Mucosa of descending colon (tissue), 3 donors: ENCODE measurements at regions not wholly inside any gene's neighbourhood (a gene's known extent, or its start where the extent isn't known, plus 50 kb on each side); places are given as distances from the start of the nearest gene placed in this dataset.

ENCODE experiments used
- ATAC-seq: fragments of 200-7000 bp; cut with Tn5 transposase; one replicate; pipeline ENCODE4 v1.9.1; 2020; ENCODE audit warnings: mild to moderate bottlenecking, moderate library complexity
- DNase-seq, 3 donors: peaks; one replicate each; pipeline ENCODE4 v3.0.0-alpha.2; 2020
- H3K36me3 ChIP-seq: fragments of 200-600 bp; one replicate; pipeline ENCODE4 v1.8.0; 2021; ENCODE audit warnings: low read depth, mild to moderate bottlenecking
- H3K4me1 ChIP-seq: fragments of 200-600 bp; one replicate; pipeline ENCODE4 v1.8.0; 2021; ENCODE audit warnings: low read depth, mild to moderate bottlenecking
- H3K4me3 ChIP-seq: fragments of 200-600 bp; one replicate; pipeline ENCODE4 v1.8.0; 2021; ENCODE audit warnings: mild to moderate bottlenecking
- H3K9me3 ChIP-seq: fragments of 200-600 bp; one replicate; pipeline ENCODE4 v1.8.0; 2021; ENCODE audit warnings: mild to moderate bottlenecking
- intact Hi-C, 2 donors: fragments of 100-400 bp; cut with DNase I in 1 of 2; cut with micrococcal nuclease in 1 of 2; formaldehyde crosslinking; loops; one replicate each; pipeline versions ENCODE4 v1.11.0 to v1.11.1; 2022; cut with DNase I, micrococcal nuclease
- TF ChIP-seq, protein P1 (sequence below): fragments of 200-600 bp; IDR thresholded peaks from one replicate; pipeline ENCODE4 v1.8.0; 2022; ENCODE audit warnings: antibody characterized with exemption, mild to moderate bottlenecking
- donor health status: DM: no; HTN: no; CAD: no; lungs with moderate emphysema.
- donor health status: DM: no; HTN: no; CAD: no.
- donor health status: DM: no; HTN: yes; CAD: no.

DNA sequence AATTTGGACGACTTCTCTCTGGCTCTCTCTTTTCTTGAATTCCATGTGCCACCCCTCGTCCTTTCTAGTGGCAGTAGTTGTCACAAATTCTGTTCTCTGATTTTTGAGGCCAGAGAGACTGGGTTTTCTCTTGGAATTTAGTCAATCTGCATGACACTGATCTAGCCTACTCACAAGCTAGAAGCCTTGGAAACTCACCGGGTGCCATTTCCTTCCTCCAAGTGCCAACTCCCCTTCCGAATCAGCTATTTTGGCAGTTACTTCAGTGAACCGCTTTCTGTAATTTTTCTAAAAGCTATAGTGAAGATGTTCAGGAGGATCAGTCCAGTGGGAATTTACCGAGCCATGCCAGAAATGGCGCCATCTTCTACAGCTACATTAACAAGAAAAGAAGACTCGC, 228.9 kb downstream of the PMP22 start:
- H3K36me3 ChIP-seq: no peaks in the 10 kb centered on the region
- TF ChIP-seq, protein P1, sequence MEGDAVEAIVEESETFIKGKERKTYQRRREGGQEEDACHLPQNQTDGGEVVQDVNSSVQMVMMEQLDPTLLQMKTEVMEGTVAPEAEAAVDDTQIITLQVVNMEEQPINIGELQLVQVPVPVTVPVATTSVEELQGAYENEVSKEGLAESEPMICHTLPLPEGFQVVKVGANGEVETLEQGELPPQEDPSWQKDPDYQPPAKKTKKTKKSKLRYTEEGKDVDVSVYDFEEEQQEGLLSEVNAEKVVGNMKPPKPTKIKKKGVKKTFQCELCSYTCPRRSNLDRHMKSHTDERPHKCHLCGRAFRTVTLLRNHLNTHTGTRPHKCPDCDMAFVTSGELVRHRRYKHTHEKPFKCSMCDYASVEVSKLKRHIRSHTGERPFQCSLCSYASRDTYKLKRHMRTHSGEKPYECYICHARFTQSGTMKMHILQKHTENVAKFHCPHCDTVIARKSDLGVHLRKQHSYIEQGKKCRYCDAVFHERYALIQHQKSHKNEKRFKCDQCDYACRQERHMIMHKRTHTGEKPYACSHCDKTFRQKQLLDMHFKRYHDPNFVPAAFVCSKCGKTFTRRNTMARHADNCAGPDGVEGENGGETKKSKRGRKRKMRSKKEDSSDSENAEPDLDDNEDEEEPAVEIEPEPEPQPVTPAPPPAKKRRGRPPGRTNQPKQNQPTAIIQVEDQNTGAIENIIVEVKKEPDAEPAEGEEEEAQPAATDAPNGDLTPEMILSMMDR: no peak
- DNase-seq (no peak), ATAC-seq (no peak)
- H3K4me3 ChIP-seq: no peak overlapping the region
- intact Hi-C loops: loop anchor here in 1 of 2 donors (10.0 kb wide), 1 partner anchor 61 kb away; no protein-coding TSS in a partner anchor
- H3K4me1 ChIP-seq: no peaks in the 10 kb centered on the region
- no peaks in the 10 kb centered on the region for H3K9me3 ChIP-seq

DNA sequence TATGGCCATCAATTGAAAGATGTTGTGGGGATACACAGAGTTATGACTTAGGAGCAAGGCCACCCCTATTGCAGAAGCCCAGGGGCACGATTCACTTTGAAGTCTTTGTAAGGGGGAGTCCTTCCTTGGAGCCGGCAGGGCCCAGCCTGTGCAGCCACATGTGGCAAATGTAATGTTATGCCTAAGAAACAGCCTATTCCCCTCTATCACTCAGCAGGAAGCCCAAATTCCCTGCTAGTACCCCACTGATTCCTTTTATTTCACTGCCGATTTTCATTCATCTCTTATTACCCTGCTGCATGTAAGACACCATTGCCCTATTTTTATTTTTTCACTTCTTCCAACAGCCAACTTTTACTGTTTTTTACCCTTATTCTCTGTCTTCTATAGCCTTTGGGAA, 233.2 kb downstream of the PMP22 start:
- TF ChIP-seq, protein P1: no peak
- no peak for ATAC-seq
- H3K4me3 ChIP-seq: no peak overlapping the region
- no peak for DNase-seq
- H3K4me1 ChIP-seq: no peaks in the 10 kb centered on the region
- intact Hi-C loops: loop anchor here in 1 of 2 donors (10.0 kb wide), 1 partner anchor 57 kb away; no protein-coding TSS in a partner anchor
- H3K9me3 ChIP-seq: no peaks in the 10 kb centered on the region
- no peaks in the 10 kb centered on the region for H3K36me3 ChIP-seq

DNA sequence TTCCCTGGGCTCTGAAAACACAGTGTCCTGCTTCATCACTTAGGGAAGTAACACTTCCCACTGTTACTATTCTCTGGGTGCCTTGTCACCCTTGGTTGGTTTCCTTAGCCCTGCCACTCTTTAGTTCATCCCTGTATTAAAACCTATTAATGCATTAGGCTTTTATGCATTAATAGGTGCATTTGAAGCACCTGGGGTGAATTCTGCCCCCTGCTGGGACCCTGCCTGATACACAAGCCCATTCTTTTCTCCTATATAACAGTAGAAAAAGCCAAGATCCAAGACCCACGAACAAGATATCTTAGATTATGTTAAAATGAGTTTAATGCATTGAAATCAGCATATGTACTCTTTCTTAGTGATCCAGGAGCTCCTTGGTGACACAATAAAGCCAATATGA, 235.7 kb downstream of the PMP22 start:
- intact Hi-C loops: no loop called here
- no peaks in the 10 kb centered on the region for H3K9me3 ChIP-seq

DNA sequence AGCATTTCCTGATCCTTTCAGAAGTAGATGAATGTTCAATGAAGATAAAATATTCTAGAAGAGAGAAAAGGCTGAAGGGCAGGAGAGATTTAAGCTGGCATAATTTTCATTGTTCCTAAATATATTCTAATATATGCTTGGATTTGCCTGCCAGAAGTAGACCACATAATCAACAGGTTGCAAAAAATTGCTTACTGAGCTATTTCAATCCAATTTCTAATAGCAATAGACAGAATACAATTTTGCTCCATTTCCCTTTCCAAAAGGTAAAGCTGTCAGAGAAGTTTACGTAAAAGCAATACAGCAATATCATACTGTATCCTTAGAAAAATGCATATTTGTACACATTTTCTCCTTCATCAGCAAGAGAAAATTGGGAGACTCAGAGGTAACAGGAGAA, 237.3 kb downstream of the PMP22 start:
- Histone ChIP-seq H3K4me3 (no peak overlapping the region), H3K4me1 (no peaks in the 10 kb centered on the region), H3K36me3 (no peaks in the 10 kb centered on the region), H3K9me3 (no peaks in the 10 kb centered on the region)
- intact Hi-C loops: no loop called here
- TF ChIP-seq, protein P1: no peak
- ATAC-seq (no peak), DNase-seq (no peak)

More for the DNA sequence above, 235.7 kb downstream of the PMP22 start:
- TF ChIP-seq, protein P1: no peak
- H3K4me3 ChIP-seq: no peak overlapping the region
- H3K36me3 ChIP-seq: no peaks in the 10 kb centered on the region
- H3K4me1 ChIP-seq: no peaks in the 10 kb centered on the region
- DNase-seq (no peak), ATAC-seq (no peak)

DNA sequence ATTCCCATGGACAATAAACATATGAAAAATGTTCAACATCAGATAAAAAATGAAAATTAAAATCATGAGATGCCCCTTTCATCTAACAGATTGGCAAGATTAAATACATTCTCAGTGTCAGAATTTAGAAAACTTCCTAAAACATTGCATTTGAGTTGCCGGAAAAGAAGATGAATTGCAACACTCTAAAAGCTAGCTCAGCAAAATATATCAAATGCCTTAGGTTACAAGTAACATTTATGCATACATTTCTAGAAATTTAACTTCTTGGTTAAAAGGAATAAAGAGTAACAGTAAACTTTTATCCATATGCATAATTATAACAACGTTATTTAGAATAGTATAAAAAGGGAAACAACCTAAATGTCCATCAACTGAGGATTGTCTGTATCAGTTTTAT, 239.0 kb downstream of the PMP22 start:
- Histone ChIP-seq H3K9me3 (no peaks in the 10 kb centered on the region), H3K4me1 (no peaks in the 10 kb centered on the region), H3K4me3 (no peak overlapping the region), H3K36me3 (no peaks in the 10 kb centered on the region)
- ATAC-seq (no peak), DNase-seq (no peak)
- intact Hi-C loops: no loop called here
- TF ChIP-seq, protein P1: no peak
